GM21515 (cell line): ENCODE measurements at regions not wholly inside any gene's neighbourhood (a gene's known extent, or its start where the extent isn't known, plus 50 kb on each side); places are given as distances from the start of the nearest gene placed in this dataset.

Experiments used
- ATAC-seq: cut with Tn5 transposase; IDR thresholded peaks from one replicate; pipeline ENCODE4 v1.9.1; 2021; ENCODE audit not compliant: unreplicated experiment

DNA sequence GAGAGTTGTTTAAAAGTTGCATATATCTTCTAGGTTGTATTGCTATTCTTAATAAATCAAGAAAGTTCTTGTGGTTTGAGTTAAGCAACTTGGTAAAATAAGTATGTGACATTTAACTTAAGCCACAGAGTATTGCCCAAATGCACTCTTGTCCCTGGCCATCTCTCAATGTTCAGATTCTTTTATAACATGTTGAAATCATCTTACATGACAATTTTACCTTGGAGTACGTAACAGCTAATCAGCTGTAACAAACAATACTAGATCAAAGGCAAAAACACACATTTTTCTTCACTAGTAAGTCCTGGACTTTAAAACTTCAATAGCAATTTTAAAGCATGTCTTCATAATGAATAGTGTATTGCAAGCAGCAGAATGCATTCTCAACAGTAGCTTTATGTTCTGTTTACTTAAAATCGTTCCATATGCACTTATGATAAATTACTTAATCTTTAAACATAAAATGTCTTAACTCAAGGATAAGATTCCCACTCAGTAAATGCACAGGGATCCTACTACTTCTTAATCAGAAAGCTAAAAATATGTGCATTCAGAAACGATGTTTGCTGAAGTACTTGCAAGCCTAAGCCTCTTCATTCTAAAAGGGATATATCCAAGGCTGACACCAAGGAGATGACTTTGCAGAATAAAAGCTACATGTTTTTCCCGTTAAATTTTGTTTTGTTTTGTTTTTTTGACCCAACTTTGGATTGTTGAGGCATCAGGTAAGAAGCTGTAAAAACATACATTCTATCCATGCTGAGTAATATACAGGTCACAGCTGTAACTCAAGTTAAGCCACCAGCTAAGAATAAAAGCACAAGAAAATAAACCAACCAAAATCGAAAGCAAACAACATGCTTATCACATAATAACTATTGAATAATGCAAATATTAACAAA lies 86.1 kb upstream of the NFIB start:
- no peak for ATAC-seq

DNA sequence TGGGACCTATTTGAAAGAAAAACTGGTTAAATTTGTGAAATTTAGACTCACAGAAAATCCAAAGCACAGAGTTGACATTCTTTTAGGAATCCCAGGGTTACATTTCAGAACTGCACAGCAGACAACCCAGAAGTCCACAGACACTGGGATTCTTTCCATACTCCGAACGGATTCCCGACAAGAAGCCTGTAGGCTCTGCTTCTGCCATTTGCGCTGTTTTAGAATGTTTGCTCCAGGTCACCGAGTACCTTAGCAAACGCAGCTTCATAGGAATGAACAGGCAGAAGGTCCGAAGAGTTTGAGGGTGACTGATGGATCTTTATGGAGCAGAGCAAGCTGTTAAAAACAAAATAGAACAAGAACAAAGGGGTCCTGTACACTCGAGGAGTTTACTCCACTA lies 84.5 kb upstream of the NFIB start:
- ATAC-seq: no peak

DNA sequence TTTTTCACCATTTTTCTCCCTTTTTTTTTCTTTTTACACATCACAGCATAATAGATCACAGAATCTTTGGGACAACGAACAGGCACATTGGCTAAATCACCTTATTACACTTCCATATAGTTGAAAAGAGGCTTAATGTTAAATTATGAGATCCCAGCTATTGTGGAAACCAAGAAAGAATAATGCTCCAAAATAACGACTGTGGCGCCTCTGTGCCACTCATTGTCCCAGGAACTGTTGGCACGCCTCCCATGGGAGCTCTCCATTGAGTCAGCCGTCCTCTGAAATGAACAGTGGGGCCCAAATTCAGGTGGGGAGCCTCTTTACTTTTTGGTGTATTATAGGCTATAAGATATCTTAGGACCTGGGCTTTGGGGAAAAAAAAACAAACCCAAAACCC lies 82.2 kb upstream of the NFIB start:
- no peak for ATAC-seq

DNA sequence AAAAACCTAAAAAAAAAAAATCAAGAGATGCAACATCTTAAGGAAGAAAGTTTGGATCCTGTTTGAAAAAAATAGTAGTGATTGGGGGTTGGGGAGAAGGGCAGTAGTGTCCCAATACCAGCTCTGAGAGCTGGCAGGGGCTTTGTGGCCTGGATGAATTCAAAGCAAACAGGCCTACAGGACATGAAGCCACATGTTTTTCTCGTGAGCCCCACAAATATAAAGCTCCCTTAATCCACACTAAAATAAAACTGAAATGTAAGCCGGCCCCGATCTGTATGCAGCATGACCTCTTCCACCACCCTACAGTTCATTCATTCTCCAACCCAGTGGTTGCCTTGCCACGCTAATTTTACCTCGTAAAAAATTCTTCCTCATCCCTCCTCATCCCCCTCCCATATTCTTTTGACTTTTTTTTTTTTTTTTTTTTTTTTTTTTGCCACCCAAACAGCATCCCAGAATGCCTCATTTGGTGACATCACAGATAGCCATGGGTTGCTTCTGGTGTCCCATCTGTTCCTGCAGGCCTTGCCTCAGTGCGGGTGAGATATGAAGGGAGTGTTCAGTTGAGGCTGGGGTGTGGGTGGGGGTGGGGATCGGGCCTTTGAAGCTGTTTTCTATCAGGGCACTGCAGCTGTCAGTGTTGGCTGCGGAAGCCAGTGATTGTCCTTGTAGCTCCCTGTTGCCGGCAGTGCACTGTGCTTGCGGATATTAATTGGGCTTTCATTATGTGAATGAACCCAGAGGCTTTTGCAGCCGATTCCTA lies 81.6 kb upstream of the NFIB start:
- no peak for ATAC-seq

DNA sequence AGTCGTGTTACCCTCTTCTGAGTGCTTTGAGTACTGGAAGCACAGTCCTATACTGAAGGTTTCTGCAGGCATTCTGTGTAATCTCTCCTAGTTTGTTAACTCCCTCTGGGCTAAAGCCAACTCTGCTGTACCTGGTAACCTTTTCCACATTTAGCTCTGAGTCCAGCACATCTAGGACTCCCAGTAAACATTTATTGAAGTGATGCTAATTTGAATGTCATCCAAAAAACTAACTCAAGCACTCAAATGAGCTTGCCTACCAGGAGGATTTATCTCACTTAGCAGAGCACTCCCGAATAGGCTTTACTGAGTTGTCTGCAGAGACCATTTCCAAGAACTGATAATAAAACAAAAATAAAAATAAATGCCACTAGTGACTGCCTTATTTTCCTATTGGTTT lies 79.5 kb upstream of the NFIB start:
- ATAC-seq: no peak

DNA sequence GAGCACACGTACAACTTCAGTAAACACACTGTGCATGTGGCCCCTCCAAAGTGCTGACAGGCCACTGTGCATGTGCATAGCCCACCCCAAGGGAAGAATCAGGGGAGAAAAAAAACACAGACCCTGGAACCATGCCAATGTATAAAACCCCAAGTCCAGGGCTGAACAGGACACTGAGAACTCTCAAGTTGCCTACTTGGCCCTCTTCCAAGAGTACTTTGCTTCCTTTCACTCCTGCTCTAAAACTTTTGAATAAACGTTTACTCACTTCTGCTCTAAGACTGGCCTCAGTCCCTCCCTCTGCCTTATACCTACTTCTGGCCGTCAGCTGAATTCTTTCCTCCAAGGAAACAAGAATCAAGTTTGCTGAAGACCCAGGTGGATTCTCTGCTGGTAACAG lies 77.7 kb upstream of the NFIB start:
- no peak for ATAC-seq

DNA sequence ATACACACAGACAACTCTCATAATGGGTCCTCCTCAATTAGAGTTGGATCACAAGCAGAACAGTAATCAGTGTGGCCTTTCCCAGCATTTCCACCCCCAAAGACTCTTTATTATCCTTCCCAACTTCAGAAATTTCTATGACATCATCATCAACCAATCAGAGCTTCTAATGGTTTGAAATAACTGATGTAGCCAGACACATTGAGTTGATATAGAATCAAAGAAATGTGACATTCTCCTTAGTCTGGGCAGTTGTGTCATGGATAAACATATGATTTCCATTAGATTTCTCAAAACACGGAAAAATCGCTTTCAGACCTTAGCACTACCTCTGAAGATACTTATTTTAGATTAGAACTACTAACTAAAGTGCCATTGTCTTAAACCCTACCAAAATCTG lies 75.7 kb upstream of the NFIB start:
- ATAC-seq: no peak

DNA sequence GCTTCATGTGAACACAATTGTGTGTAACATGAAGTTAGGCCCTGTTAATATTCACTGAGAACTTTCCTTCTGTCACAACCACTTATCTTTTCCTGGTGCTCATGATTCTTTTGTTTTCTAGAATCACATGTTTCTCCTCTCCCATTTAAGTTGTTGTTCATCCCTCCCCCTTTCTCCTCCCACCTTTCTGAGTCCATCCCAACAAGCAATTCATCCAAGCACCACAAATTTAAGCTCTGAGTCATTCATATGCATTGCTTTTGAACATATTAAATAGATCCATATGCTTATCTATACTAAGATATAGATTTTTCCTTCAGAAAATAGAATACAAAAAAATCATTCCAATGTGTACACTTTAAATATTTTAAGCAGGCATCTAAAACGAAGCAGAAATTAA lies 75.2 kb upstream of the NFIB start:
- ATAC-seq: no peak

DNA sequence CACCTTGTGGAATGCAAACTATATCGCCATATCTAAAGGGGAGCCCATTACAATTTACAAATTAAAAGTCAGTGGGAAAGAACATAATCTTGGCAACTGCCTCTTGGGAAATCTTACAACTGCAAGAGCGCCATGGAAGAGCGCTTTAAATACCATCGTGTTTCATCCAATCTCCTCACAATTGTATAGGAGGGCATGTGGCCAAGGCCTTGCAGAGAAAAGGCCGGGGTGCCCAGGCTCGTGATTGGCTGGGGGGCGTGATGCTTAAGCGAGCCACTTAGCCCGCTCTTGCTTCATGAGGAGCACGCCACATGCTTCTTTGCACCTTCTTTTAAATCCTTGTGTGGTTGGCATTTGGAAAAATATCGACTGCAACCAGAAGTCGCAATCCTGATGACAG lies 69.8 kb upstream of the NFIB start:
- ATAC-seq: no peak

DNA sequence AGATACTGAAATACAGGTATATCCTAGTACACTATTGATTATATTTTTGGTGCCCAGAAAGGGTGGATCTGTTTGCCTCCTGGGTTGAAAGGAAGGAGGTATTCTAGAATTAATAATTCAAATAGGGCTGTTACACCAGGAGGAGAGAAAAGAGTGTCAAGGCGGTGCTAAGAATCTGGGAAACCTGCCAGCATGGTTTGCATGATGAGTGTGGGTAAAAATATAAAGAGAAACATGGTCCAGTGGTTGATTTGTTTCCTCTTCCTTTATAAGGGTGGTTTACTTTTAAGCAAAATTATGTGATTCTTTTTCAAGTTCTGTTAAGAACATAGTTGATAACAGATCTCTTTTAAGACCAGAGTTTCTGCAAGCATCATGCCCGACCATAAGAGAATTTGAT lies 69.4 kb upstream of the NFIB start:
- ATAC-seq: no peak

DNA sequence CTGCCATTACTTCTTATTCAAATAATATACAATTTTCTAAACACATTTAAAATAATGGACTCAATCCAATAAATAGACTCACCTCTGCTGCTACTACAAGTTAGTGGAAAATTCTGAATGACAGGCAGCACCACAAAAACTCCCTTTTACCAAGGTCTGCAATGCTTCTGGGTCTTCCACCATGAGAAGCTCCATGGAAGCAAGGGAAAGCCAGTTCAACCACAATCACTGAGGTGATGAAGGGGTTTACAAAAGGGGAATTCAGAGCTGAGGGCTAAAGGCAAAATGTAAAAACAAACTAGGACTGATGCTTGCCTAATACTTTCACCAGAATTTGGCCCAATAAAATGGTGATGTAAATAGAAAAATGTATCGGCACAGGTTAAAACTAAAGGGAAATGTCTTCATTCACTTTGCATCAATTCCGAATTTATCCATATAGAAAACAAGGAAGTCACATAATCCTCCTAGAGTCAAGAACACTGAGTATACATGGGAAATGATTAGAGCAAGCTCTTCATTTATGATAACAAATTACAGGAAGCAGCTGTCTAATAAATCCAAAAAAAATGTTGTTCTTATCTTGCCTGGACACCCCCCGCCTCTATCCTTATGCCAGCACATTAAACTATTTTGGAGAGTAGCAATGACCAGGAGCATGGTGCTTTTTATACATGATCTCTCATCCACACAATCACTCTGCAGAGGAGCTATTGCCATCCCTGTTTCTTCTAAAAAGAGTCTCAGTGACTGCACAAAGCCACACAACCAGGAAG lies 66.3 kb upstream of the NFIB start:
- ATAC-seq: no peak

DNA sequence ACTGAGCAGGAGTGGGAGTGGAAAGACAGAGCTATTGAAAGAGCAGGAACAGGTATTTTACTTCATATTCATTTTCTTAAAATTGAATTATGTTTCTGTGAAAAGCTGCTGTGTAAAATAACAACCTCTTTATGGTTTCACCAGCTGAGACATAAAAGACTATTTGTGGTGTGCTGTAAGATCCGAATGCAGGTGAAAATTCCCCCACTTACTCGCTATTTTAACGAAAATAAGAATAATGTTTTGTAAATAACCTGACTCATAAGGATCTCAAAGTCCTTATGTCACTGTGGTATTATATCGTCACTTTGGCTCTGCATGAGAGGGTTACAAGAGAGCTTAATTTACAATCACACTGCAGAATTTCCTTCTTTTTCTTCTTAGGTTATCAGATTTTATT lies 65.3 kb upstream of the NFIB start:
- ATAC-seq: no peak

DNA sequence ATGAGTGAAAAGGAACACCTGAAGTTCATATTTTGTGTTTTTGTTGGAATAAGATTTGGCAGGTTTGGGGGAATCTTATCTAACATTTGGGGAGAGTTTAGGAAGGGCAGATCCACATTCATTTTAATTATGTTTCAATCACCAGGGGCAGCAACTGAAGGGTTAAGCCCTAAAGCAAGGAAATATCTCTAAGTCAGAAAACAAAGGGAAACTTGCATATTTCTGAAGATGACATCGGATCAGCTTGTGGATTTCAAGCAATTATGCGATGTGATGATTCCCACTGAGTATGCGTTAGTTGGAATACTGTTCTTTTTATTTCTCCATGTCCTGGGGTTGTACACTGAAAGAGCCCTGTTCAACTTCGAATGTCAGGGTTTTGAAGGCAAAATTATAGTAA lies 59.8 kb upstream of the NFIB start:
- no peak for ATAC-seq

DNA sequence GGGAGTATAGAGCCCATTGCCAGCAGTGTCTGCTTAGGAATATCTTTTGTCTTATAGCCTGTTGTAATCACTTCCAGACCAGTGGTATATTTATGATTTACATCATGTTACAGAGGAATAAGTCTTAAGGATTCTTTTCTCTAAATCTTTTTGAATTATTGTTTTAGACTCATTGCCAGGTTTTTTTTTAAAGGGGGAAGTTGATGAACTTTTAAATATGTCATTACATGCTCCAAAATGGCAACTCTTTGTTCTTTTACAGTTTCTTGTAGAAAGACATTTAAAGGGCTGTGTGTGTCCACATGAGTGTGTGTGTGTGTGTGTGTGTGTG lies 59.4 kb upstream of the NFIB start:
- no peak for ATAC-seq

DNA sequence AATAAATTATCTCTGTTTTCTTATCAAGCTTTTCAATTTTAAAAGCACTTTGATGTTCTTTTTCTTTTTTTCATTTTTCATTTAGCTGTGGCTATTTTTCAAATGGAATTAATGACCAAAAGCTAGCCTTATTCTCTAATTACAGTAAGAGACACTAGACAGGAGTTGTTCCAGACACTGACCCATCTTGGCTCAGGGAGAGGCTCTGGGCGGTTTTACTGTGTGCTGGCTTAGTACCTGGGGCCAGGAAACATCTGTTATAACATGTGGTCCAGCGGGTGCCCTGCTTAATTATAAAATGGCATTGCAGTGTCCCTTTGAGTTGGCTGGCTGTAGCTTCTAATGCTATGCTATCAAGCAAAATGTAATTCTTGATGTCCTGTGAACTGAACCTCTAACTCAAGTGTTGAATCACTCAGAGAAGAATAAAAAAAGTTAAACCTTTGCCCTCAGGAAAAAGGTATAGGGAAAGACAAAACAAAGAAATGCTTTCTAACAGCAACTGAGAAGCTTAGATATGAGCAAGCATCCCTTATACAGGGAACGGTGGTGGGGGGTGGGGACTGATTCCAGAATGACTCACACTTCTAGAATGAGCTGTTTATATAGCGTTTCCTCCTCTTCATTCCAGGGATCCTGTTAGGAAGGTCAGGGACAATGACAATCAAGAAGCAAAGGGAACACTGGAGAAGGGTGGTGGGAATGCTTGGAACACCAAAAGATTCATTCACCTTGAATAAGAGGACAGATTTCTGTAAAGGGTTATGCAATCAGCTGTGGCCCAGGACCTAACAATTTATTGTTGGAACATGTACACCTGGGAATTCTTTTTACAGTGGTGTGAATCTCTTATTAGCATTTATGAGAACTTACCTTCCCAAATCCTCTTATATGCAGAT lies 58.7 kb upstream of the NFIB start:
- no peak for ATAC-seq

DNA sequence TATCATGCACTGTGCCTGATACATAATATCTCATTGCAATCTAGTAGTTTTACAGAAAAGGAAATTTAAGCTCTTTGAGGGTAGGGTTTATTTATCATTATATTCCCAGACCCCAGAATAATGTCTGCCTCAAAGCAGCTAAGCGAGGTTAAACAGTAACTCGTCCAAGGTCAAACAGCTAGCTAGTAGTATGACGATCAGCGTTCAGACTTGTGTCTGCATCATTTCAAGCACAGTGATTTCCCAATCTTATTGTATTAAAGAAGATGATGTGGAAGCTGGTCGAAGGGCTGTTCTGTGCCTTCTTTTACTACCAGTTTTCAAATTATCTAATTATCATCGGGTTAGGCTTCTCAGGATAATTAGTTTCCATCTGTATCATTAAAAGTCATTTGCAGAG lies 55.1 kb upstream of the NFIB start:
- no peak for ATAC-seq

DNA sequence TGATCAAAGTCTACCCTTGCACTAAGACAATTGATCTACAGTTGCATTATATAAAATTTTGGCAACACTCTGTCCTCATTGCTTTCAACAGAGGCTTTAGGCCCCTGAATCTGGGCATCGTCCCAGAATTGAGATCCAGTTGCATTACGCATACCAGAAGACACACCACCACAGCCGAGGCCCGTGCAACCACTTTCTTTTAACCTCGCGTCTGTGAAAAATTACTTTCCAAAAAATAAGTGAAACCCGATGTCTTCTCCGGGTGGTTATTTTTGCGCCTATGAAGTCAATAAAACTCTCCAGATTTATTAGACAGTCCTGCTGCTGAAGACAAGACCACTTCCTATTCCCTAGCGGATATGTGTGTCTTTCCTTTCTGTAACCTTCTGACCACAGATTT lies 52.1 kb upstream of the NFIB start:
- ATAC-seq: no peak

DNA sequence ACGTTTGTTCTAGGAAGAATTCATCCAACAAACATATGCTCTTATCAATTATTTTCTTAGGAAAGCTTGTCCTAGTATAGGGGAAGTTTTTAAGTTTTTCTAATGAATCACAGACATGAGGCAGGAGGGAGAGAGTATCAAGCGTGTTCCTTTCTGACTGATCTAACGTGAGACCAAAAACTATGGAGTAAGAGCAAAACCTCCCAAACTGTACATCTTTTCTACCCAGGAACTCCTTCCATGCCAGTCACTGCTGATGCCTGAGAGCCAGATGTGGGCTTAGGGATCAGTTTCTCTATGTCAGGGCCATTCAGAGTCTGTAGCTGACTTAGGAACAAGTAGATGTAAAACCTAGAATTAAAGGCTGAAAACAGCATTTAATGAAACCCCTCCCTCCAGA lies 51.7 kb upstream of the NFIB start:
- ATAC-seq: no peak
